ENCODE measurements at regions not wholly inside any gene's neighbourhood (a gene's known extent, or its start where the extent isn't known, plus 50 kb on each side); places are given as distances from the start of the nearest gene placed in this dataset.
"Not testable (repeated sequence)": the region's sequence is repeated elsewhere in the genome, so short reads cannot be mapped to it uniquely, and the experiment has no call there.

GRCh38 chr17:12195418-12195817 lies 174.7 kb downstream of the MAP2K4 start:
- no peak overlapping the region for H3K4me3 ChIP-seq (ENCODE audit: low read depth, low read length)
- no peaks in the 10 kb centered on the region for H3K36me3 ChIP-seq (ENCODE audit: insufficient read depth, low read length)
- no peak overlapping the region for H3K27ac ChIP-seq (ENCODE audit: low read depth, low read length)
- H2AFZ ChIP-seq (ENCODE audit: low read length, unreplicated experiment): no peak overlapping the region
- H3K27me3 ChIP-seq (ENCODE audit: insufficient read depth, low read length): peaks cover 3% of the 10 kb centered on the region; the same call in 1 of the 2 replicates
- no peaks in the 10 kb centered on the region for H3K79me2 ChIP-seq (ENCODE audit: control insufficient read depth, insufficient read depth, low read length, unreplicated experiment)
- no peaks in the 10 kb centered on the region for H3K4me1 ChIP-seq (ENCODE audit: control insufficient read depth, insufficient read depth, low read length, unreplicated experiment)

DNA sequence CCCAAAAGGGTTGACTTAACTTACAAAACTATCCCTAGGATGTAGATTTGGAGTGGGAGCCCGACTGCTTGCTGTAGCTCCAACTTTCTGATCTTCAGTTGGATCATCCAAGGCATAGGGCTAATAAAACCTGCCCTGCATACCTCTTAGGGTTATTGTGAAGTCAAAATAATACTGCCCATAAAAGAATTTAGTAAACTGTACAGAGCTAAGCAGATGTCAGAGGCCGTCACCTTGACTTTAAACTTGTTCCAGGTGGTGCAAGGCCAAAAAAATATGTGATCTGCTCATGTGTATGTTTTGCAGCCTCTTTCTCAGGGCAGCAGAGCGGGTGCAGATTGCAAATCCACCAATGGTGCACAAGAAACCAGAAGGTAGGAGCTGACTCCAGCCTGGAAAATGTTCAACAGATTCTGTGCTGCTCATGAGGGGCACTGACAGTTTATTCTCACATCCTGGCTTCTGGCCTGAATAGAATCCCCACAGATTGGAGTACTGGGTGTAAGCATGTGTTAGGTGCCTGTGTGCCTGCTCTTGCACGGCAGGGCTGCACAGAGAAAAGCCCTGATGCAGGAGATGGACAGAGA lies 180.7 kb downstream of the MAP2K4 start:
- peaks cover 3% of the 10 kb centered on the region; the same call in 1 of the 2 replicates for H3K27me3 ChIP-seq (ENCODE audit: insufficient read depth, low read length)
- no peaks in the 10 kb centered on the region for H3K4me1 ChIP-seq (ENCODE audit: control insufficient read depth, insufficient read depth, low read length, unreplicated experiment)

DNA sequence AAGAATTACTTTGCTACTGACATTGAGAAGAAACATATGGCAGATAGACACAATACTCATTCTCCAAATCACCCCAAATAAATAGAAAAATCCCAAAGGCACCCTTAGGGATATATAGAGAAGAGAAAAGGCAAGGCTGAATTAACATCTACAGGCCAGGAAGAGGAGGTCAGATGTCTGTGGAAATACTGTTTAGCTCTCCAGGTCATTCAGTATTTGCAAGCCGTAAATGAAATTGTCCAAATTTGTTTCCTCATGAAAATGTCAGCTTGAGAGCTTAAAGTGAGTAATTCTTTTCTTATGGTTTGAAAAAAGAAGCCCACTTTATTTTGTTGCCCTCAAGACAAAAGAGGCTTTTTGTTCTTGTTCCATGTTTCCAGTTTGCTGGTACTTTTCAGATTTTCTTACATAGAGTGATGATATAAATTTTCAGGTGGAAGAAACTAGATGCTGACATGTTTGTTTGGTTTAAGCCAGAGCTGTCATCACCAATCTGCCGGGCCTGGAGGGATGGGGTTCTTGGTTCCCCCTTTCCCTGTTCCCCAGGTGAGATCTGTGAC lies 189.0 kb downstream of the MAP2K4 start:
- H3K79me2 ChIP-seq (ENCODE audit: control insufficient read depth, insufficient read depth, low read length, unreplicated experiment): no peaks in the 10 kb centered on the region
- no peak overlapping the region for H3K4me3 ChIP-seq (ENCODE audit: low read depth, low read length)
- no peaks in the 10 kb centered on the region for H3K36me3 ChIP-seq (ENCODE audit: insufficient read depth, low read length)
- H3K27me3 ChIP-seq (ENCODE audit: insufficient read depth, low read length): peaks cover 5% of the 10 kb centered on the region
- H3K4me1 ChIP-seq (ENCODE audit: control insufficient read depth, insufficient read depth, low read length, unreplicated experiment): no peaks in the 10 kb centered on the region
- H2AFZ ChIP-seq (ENCODE audit: low read length, unreplicated experiment): no peak overlapping the region
- H3K27ac ChIP-seq (ENCODE audit: low read depth, low read length): no peak overlapping the region

More for the DNA sequence above, 180.7 kb downstream of the MAP2K4 start:
- Histone ChIP-seq H3K4me3 (ENCODE audit: low read depth, low read length) (no peak overlapping the region), H2AFZ (ENCODE audit: low read length, unreplicated experiment) (no peak overlapping the region), H3K36me3 (ENCODE audit: insufficient read depth, low read length) (no peaks in the 10 kb centered on the region), H3K27ac (ENCODE audit: low read depth, low read length) (no peak overlapping the region), H3K79me2 (ENCODE audit: control insufficient read depth, insufficient read depth, low read length, unreplicated experiment) (no peaks in the 10 kb centered on the region)

GRCh38 chr17:12220714-12221439 lies 200.2 kb downstream of the MAP2K4 start:
- not testable (repeated sequence) for H3K4me3 ChIP-seq (ENCODE audit: low read depth, low read length); H3K27ac ChIP-seq (ENCODE audit: low read depth, low read length); H3K36me3 ChIP-seq (ENCODE audit: insufficient read depth, low read length); H3K27me3 ChIP-seq (ENCODE audit: insufficient read depth, low read length); H2AFZ ChIP-seq (ENCODE audit: low read length, unreplicated experiment); H3K79me2 ChIP-seq (ENCODE audit: control insufficient read depth, insufficient read depth, low read length, unreplicated experiment); H3K4me1 ChIP-seq (ENCODE audit: control insufficient read depth, insufficient read depth, low read length, unreplicated experiment)

- Histone ChIP-seq H3K27ac (ENCODE audit: low read depth, low read length) (no peak overlapping the region), H2AFZ (ENCODE audit: low read length, unreplicated experiment) (no peak overlapping the region), H3K79me2 (ENCODE audit: control insufficient read depth, insufficient read depth, low read length, unreplicated experiment) (no peaks in the 10 kb centered on the region), H3K4me1 (ENCODE audit: control insufficient read depth, insufficient read depth, low read length, unreplicated experiment) (no peaks in the 10 kb centered on the region), H3K27me3 (ENCODE audit: insufficient read depth, low read length) (no peaks in the 10 kb centered on the region), H3K4me3 (ENCODE audit: low read depth, low read length) (no peak overlapping the region), H3K36me3 (ENCODE audit: insufficient read depth, low read length) (no peaks in the 10 kb centered on the region)
Measured at GRCh38 chr17:12222392-12222791, 201.7 kb downstream of the MAP2K4 start.

DNA sequence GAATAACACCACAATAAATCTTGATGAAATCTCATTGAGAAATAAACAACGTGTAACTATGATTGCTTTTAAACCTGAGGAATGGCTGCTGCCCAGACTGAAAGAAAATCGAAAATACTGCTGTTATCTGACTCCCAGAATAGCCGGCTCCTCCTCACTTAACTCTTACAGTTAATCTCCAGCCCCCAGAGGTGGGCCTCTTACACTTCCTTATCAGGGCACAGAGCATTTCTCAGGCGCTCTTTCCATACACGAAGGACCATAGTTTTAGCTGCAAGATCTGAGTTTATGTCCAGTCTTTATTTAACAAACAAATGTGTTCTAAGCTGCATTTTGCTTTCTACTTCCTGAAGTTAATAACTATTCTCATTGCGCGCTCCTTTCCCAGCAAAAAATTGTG lies 206.9 kb downstream of the MAP2K4 start:
- Histone ChIP-seq H3K27me3 (ENCODE audit: insufficient read depth, low read length) (no peaks in the 10 kb centered on the region), H2AFZ (ENCODE audit: low read length, unreplicated experiment) (no peak overlapping the region)

DNA sequence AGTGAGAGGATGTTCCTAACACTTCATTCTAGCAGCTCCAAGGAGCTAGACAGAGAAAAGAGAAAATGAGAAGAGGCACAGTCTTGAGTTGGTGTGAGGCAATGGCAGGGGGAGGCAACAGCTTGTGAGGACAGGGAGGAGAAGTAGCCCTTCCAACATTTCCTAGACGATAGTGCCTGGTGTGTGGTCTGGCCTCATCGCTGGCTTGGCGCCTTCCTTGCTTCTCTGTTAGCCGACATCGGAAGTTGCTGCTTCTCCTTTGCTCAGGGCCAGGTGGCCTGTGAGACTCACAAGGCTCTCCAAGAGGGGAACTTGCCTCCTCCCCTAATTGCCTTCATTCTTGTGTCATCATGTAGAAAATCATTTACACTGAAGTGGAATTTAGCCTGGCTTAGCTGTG lies 208.7 kb downstream of the MAP2K4 start:
- peaks cover 3% of the 10 kb centered on the region for H3K4me1 ChIP-seq (ENCODE audit: control insufficient read depth, insufficient read depth, low read length, unreplicated experiment)
- H3K27ac ChIP-seq (ENCODE audit: low read depth, low read length): no peak overlapping the region
- no peaks in the 10 kb centered on the region for H3K79me2 ChIP-seq (ENCODE audit: control insufficient read depth, insufficient read depth, low read length, unreplicated experiment)
- no peak overlapping the region for H2AFZ ChIP-seq (ENCODE audit: low read length, unreplicated experiment)
- no peaks in the 10 kb centered on the region for H3K36me3 ChIP-seq (ENCODE audit: insufficient read depth, low read length)
- no peak overlapping the region for H3K4me3 ChIP-seq (ENCODE audit: low read depth, low read length)
- H3K27me3 ChIP-seq (ENCODE audit: insufficient read depth, low read length): no peaks in the 10 kb centered on the region

More for the DNA sequence above, 206.9 kb downstream of the MAP2K4 start:
- no peaks in the 10 kb centered on the region for H3K79me2 ChIP-seq (ENCODE audit: control insufficient read depth, insufficient read depth, low read length, unreplicated experiment)
- H3K36me3 ChIP-seq (ENCODE audit: insufficient read depth, low read length): no peaks in the 10 kb centered on the region
- no peak overlapping the region for H3K27ac ChIP-seq (ENCODE audit: low read depth, low read length)
- peaks cover 3% of the 10 kb centered on the region for H3K4me1 ChIP-seq (ENCODE audit: control insufficient read depth, insufficient read depth, low read length, unreplicated experiment)
- no peak overlapping the region for H3K4me3 ChIP-seq (ENCODE audit: low read depth, low read length)

DNA sequence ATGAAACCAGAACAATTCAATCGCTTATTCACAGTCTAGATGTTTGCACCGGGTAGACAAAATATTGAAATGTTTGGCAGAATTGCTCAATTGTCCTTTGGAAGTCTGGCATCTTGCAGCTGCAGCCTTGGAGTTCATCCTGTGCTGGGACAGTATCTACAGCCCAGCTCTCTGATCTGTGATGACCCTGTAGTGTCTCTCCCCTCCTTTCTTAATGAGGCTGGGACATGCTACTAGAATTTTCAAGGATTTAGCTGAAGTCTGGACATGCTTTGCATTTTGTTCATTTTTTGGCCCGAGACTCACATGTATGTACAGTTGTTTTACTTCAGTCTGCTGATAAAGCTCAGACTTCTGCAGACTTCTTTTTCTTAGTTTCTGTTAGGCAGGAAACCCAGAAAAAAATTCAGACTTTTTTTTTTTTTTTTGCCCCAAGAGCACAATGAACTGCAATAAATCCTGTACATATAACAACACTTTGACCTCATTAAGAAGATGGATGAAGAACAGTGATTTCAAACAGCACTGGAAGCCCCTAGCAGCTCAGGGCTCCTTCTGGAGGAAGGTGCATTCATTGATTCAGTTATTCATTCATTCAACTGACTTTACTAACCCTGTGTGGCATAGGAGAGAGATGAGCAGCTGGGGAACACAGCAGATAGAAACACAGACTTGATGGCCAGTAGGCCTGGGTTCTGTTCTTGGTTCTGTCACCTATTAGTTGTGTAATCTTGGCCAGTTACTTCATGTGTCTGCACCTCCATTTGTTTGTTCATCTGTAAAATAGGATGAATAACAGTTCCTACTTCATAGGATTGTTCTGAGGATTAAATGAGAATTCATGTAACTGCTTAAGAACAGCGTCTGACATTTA lies 210.0 kb downstream of the MAP2K4 start:
- Histone ChIP-seq H3K4me3 (ENCODE audit: low read depth, low read length) (no peak overlapping the region), H2AFZ (ENCODE audit: low read length, unreplicated experiment) (no peak overlapping the region), H3K36me3 (ENCODE audit: insufficient read depth, low read length) (no peaks in the 10 kb centered on the region), H3K27me3 (ENCODE audit: insufficient read depth, low read length) (no peaks in the 10 kb centered on the region), H3K27ac (ENCODE audit: low read depth, low read length) (no peak overlapping the region), H3K4me1 (ENCODE audit: control insufficient read depth, insufficient read depth, low read length, unreplicated experiment) (peaks cover 3% of the 10 kb centered on the region), H3K79me2 (ENCODE audit: control insufficient read depth, insufficient read depth, low read length, unreplicated experiment) (no peaks in the 10 kb centered on the region)

GRCh38 chr17:12231355-12231682 lies 210.6 kb downstream of the MAP2K4 start:
- Histone ChIP-seq H3K4me3 (ENCODE audit: low read depth, low read length) (no peak overlapping the region), H2AFZ (ENCODE audit: low read length, unreplicated experiment) (no peak overlapping the region), H3K4me1 (ENCODE audit: control insufficient read depth, insufficient read depth, low read length, unreplicated experiment) (peaks cover 3% of the 10 kb centered on the region), H3K27me3 (ENCODE audit: insufficient read depth, low read length) (no peaks in the 10 kb centered on the region), H3K27ac (ENCODE audit: low read depth, low read length) (no peak overlapping the region), H3K36me3 (ENCODE audit: insufficient read depth, low read length) (no peaks in the 10 kb centered on the region), H3K79me2 (ENCODE audit: control insufficient read depth, insufficient read depth, low read length, unreplicated experiment) (no peaks in the 10 kb centered on the region)

- H3K4me1 ChIP-seq (ENCODE audit: control insufficient read depth, insufficient read depth, low read length, unreplicated experiment); H3K79me2 ChIP-seq (ENCODE audit: control insufficient read depth, insufficient read depth, low read length, unreplicated experiment); H3K4me3 ChIP-seq (ENCODE audit: low read depth, low read length); H3K36me3 ChIP-seq (ENCODE audit: insufficient read depth, low read length); H3K27ac ChIP-seq (ENCODE audit: low read depth, low read length); H2AFZ ChIP-seq (ENCODE audit: low read length, unreplicated experiment): not testable (repeated sequence)
- H3K27me3 ChIP-seq (ENCODE audit: insufficient read depth, low read length): 0 out of 2 replicates have a peak, but pooled peaks cover 12% of the 10 kb centered on the region
Measured at GRCh38 chr17:12239021-12239420, 218.3 kb downstream of the MAP2K4 start.

Data from ACC112 (cell line).